ENCODE measurements at regions not wholly inside any gene's neighbourhood (a gene's known extent, or its start where the extent isn't known, plus 50 kb on each side); places are given as distances from the start of the nearest gene placed in this dataset.

DNA sequence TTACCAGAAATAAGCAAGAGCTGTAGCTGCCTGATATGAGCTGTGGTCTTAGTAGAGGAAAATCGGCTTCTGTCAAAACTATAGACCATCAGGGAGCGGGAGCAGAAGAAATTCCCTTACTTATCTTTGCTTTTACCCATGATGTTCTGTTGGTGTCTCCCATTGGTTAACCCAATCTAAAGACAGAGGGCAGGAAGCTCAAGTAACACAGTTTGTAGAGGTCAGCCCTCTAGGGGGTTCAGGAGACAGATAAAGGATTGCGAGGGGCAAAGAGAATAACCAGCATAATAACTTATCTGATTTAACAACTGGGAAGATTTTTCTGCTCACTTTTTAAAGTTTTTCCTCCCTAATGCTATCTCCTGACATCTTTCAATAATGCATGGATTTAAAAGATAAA lies 142.4 kb downstream of the NTMT2 start:
- Histone ChIP-seq H3K27ac (no peak overlapping the region), H3K4me3 (no peak overlapping the region), H3K9me3 (no peaks in the 10 kb centered on the region), H3K36me3 (ENCODE audit: low read depth, missing control alignments) (no peaks in the 10 kb centered on the region), H3K27me3 (no peaks in the 10 kb centered on the region), H3K4me1 (peaks cover 8% of the 10 kb centered on the region)
- DNase-seq: no peak
- TF ChIP-seq, protein P1, sequence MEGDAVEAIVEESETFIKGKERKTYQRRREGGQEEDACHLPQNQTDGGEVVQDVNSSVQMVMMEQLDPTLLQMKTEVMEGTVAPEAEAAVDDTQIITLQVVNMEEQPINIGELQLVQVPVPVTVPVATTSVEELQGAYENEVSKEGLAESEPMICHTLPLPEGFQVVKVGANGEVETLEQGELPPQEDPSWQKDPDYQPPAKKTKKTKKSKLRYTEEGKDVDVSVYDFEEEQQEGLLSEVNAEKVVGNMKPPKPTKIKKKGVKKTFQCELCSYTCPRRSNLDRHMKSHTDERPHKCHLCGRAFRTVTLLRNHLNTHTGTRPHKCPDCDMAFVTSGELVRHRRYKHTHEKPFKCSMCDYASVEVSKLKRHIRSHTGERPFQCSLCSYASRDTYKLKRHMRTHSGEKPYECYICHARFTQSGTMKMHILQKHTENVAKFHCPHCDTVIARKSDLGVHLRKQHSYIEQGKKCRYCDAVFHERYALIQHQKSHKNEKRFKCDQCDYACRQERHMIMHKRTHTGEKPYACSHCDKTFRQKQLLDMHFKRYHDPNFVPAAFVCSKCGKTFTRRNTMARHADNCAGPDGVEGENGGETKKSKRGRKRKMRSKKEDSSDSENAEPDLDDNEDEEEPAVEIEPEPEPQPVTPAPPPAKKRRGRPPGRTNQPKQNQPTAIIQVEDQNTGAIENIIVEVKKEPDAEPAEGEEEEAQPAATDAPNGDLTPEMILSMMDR (IDR thresholded peaks at IDR 0.05): no peak
- no peak for TF ChIP-seq POLR2A (IDR thresholded peaks at IDR 0.05)
- 85 to 87% methylated on average over 3 of the region's 3 CpGs for WGBS, 2 donors
- intact Hi-C loops (cut with DNase I; ENCODE audit: low total_unique reads): no loop called here

DNA sequence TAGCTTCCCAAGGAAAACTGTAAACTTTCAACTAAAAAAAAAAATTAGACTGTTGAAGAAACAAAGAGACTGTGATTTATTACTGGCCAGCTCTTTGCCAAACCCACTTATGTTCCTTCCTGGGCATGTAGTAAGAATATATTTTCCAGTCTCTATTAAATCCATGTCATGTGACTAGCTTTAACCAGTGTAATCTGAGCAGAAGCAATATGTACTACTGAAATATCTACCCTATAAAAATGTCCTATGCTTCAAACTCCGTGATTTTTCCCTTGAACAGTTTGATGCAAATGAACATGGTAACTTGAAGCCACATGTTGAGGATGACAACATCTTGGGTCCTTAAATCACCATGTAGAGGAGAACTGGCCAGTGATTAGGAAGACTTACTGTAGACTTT lies 144.5 kb downstream of the NTMT2 start:
- TF ChIP-seq POLR2A (IDR thresholded peaks at IDR 0.05): no peak
- TF ChIP-seq, protein P1 (IDR thresholded peaks at IDR 0.05): no peak
- H3K27ac ChIP-seq: no peak overlapping the region
- H3K27me3 ChIP-seq: no peaks in the 10 kb centered on the region
- intact Hi-C loops (cut with DNase I; ENCODE audit: low total_unique reads): no loop called here
- no peaks in the 10 kb centered on the region for H3K9me3 ChIP-seq
- no peak overlapping the region for H3K4me3 ChIP-seq
- DNase-seq: no peak
- H3K36me3 ChIP-seq (ENCODE audit: low read depth, missing control alignments): no peaks in the 10 kb centered on the region
- WGBS, 2 donors: 92 to 94% methylated on average over 1 of the region's 1 CpG
- H3K4me1 ChIP-seq: no peaks in the 10 kb centered on the region

- H3K27me3 ChIP-seq: no peaks in the 10 kb centered on the region
- H3K36me3 ChIP-seq (ENCODE audit: low read depth, missing control alignments): no peaks in the 10 kb centered on the region
- WGBS, 2 donors: 86 to 88% methylated on average over 1 of the region's 1 CpG
- intact Hi-C loops (cut with DNase I; ENCODE audit: low total_unique reads): no loop called here
- H3K9me3 ChIP-seq: no peaks in the 10 kb centered on the region
- no peak overlapping the region for H3K4me3 ChIP-seq
- H3K27ac ChIP-seq: no peak overlapping the region
- DNase-seq: no peak
- no peaks in the 10 kb centered on the region for H3K4me1 ChIP-seq
- TF ChIP-seq, protein P1 (IDR thresholded peaks at IDR 0.05): no peak
- TF ChIP-seq POLR2A (IDR thresholded peaks at IDR 0.05): no peak
Measured at GRCh38 chr1:170290991-170291390, 145.2 kb downstream of the NTMT2 start.

DNA sequence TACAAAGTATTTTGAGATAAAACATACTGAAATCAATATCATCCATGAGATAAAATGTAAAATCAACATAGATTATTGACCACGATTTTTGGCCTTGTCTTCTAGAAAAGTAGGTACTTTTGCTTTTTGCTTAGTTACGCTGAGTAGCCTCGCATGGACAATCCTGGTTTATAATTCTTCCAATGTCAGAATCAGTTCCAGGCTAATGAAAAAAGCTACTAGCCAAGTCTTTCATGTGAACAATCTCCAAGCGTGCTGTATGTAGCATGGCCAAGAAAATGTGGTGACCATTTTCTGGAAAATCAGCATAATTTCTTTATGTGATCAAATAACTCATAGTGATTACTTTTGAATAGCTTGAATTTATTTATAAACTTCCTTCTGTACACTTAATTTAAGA lies 145.8 kb downstream of the NTMT2 start:
- Histone ChIP-seq H3K9me3 (no peaks in the 10 kb centered on the region), H3K27ac (no peak overlapping the region), H3K4me1 (no peaks in the 10 kb centered on the region), H3K36me3 (ENCODE audit: low read depth, missing control alignments) (no peaks in the 10 kb centered on the region), H3K4me3 (no peak overlapping the region), H3K27me3 (no peaks in the 10 kb centered on the region)
- intact Hi-C loops (cut with DNase I; ENCODE audit: low total_unique reads): no loop called here
- 95 to 99% methylated on average over 4 of the region's 4 CpGs for WGBS, 2 donors
- TF ChIP-seq POLR2A (IDR thresholded peaks at IDR 0.05): no peak
- TF ChIP-seq, protein P1 (IDR thresholded peaks at IDR 0.05): no peak
- no peak for DNase-seq

- 60 to 64% methylated on average over 3 of the region's 3 CpGs for WGBS, 2 donors
- Histone ChIP-seq H3K9me3 (no peaks in the 10 kb centered on the region), H3K4me1 (no peaks in the 10 kb centered on the region), H3K27ac (no peak overlapping the region), H3K27me3 (no peaks in the 10 kb centered on the region), H3K4me3 (no peak overlapping the region), H3K36me3 (ENCODE audit: low read depth, missing control alignments) (no peaks in the 10 kb centered on the region)
- no peak for DNase-seq
- intact Hi-C loops (cut with DNase I; ENCODE audit: low total_unique reads): no loop called here
- TF ChIP-seq, protein P1 (IDR thresholded peaks at IDR 0.05): no peak
- TF ChIP-seq POLR2A (IDR thresholded peaks at IDR 0.05): no peak
Measured at GRCh38 chr1:170296211-170296610, 150.5 kb downstream of the NTMT2 start.
